ENCODE measurements at regions not wholly inside any gene's neighbourhood (a gene's known extent, or its start where the extent isn't known, plus 50 kb on each side); places are given as distances from the start of the nearest gene placed in this dataset.

- TF ChIP-seq POLR2A (IDR thresholded peaks at IDR 0.05; ENCODE audit: low read depth) = no peak
- no peak for TF ChIP-seq CTCF (IDR thresholded peaks at IDR 0.05)
- no peak for TF ChIP-seq POLR2AphosphoS5 (IDR thresholded peaks at IDR 0.05)
- TF ChIP-seq EP300 (IDR thresholded peaks at IDR 0.05) = no peak
These were observed 524.0 kb downstream of the CD83 start for GRCh38 chr6:14641423-14642135.
